Smooth muscle cell (in vitro differentiated cells): ENCODE measurements at regions not wholly inside any gene's neighbourhood (a gene's known extent, or its start where the extent isn't known, plus 50 kb on each side); places are given as distances from the start of the nearest gene placed in this dataset.

ENCODE experiments used
- DNase-seq: peaks from one replicate; lab custom pipeline; 2025; ENCODE audit not compliant: unreplicated experiment; lab: John Stamatoyannopoulos, UW
- H2AFZ ChIP-seq: fragments of 200-600 bp; sonication (generic); 2 replicates; pipeline ENCODE4 v1.6.0; 2016; ENCODE audit warnings: antibody characterized with exemption, low read depth, mild to moderate bottlenecking
- H3F3A ChIP-seq: fragments of 200-600 bp; sonication (generic); 2 replicates; pipeline ENCODE4 v1.6.0; 2017; ENCODE audit warnings: antibody characterized with exemption, low read depth
- H3K27ac ChIP-seq: fragments of 200-600 bp; sonication (generic); 2 replicates; pipeline ENCODE4 v1.5.1; 2016; ENCODE audit warnings: low read depth, mild to moderate bottlenecking
- H3K27me3 ChIP-seq: fragments of 200-600 bp; sonication (generic); 2 replicates; pipeline ENCODE4 v1.6.1; 2016; ENCODE audit warnings: low read depth, mild to moderate bottlenecking
- H3K36me3 ChIP-seq: fragments of 200-600 bp; sonication (generic); 2 replicates; pipeline ENCODE4 v1.5.1; 2016; ENCODE audit warnings: low read depth
- H3K4me1 ChIP-seq: fragments of 200-600 bp; sonication (generic); 2 replicates; pipeline ENCODE4 v1.5.1; 2016; ENCODE audit warnings: low read depth
- H3K4me2 ChIP-seq: fragments of 200-600 bp; sonication (generic); 2 replicates; pipeline ENCODE4 v1.6.0; 2016; ENCODE audit warnings: mild to moderate bottlenecking
- H3K4me3 ChIP-seq: fragments of 200-600 bp; sonication (generic); 2 replicates; pipeline ENCODE4 v1.5.1; 2016; ENCODE audit warnings: mild to moderate bottlenecking
- H3K79me2 ChIP-seq: fragments of 200-600 bp; sonication (generic); 2 replicates; pipeline ENCODE4 v1.6.0; 2016; ENCODE audit warnings: low read depth, mild to moderate bottlenecking
- H3K9ac ChIP-seq: fragments of 200-600 bp; sonication (generic); 2 replicates; pipeline ENCODE4 v1.6.0; 2016; ENCODE audit warnings: low read depth
- H3K9me3 ChIP-seq: fragments of 200-600 bp; sonication (generic); replicated peaks from 2 replicates; pipeline ENCODE4 v1.5.1; 2016; ENCODE audit warnings: low read depth
- H4K20me1 ChIP-seq: fragments of 200-600 bp; sonication (generic); 2 replicates; pipeline ENCODE4 v1.6.0; 2016; ENCODE audit warnings: low read depth
- CTCF ChIP-seq: fragments of 200-600 bp; sonication (generic); IDR thresholded peaks from 2 replicates; pipeline ENCODE4 v1.5.1; 2017; ENCODE audit warnings: borderline replicate concordance, mild to moderate bottlenecking, antibody characterized with exemption; ENCODE audit not compliant: insufficient read depth, poor library complexity, severe bottlenecking
- WGBS: methylation state at CpG from one replicate; pipeline ENCODE4 v1.1.7; 2016; ENCODE audit warnings: low lambda C conversion rate; 5-methylcytosine and 5-hydroxymethylcytosine counted together

- no peaks in the 10 kb centered on the region for H3F3A ChIP-seq
- no peaks in the 10 kb centered on the region for H3K27me3 ChIP-seq
- no peak overlapping the region for H3K4me3 ChIP-seq
- no peak overlapping the region for H3K4me2 ChIP-seq
- H3K79me2 ChIP-seq = no peaks in the 10 kb centered on the region
- H4K20me1 ChIP-seq = no peaks in the 10 kb centered on the region
- H3K9ac ChIP-seq = no peak overlapping the region
- no peaks in the 10 kb centered on the region for H3K4me1 ChIP-seq
- H3K27ac ChIP-seq = no peak overlapping the region
- H3K9me3 ChIP-seq = no peaks in the 10 kb centered on the region
- no peaks in the 10 kb centered on the region for H3K36me3 ChIP-seq
- 94% methylated on average over 2 of the region's 2 CpGs for WGBS
- no peak for DNase-seq
- no peak for TF ChIP-seq CTCF
- no peak overlapping the region for H2AFZ ChIP-seq
These were observed 171.7 kb downstream of the C9orf152 start for GRCh38 chr9:110036286-110036685.

GRCh38 chr9:110040788-110041187, 167.2 kb downstream of the C9orf152 start:
- Histone ChIP-seq H3F3A (no peaks in the 10 kb centered on the region), H3K27me3 (no peaks in the 10 kb centered on the region), H3K27ac (no peak overlapping the region), H3K9ac (no peak overlapping the region), H3K9me3 (no peaks in the 10 kb centered on the region), H3K36me3 (no peaks in the 10 kb centered on the region), H2AFZ (no peak overlapping the region), H3K4me3 (no peak overlapping the region), H4K20me1 (no peaks in the 10 kb centered on the region), H3K79me2 (no peaks in the 10 kb centered on the region), H3K4me1 (no peaks in the 10 kb centered on the region), H3K4me2 (no peak overlapping the region)
- DNase-seq = no peak
- no peak for TF ChIP-seq CTCF

- Histone ChIP-seq H3K36me3 (no peaks in the 10 kb centered on the region), H3K9ac (no peak overlapping the region), H3K79me2 (no peaks in the 10 kb centered on the region), H3K4me2 (no peak overlapping the region), H2AFZ (no peak overlapping the region), H3K4me1 (no peaks in the 10 kb centered on the region), H3F3A (no peaks in the 10 kb centered on the region), H4K20me1 (no peaks in the 10 kb centered on the region), H3K9me3 (no peaks in the 10 kb centered on the region), H3K4me3 (no peak overlapping the region), H3K27me3 (no peaks in the 10 kb centered on the region), H3K27ac (no peak overlapping the region)
- WGBS = 83% methylated on average over 5 of the region's 5 CpGs
- DNase-seq = no peak
- TF ChIP-seq CTCF = no peak
These were observed 166.5 kb downstream of the C9orf152 start for GRCh38 chr9:110041452-110041851.

- Histone ChIP-seq H3K36me3 (no peaks in the 10 kb centered on the region), H3K4me2 (peak overlapping the region; percentile 100), H3K4me1 (peaks cover 7% of the 10 kb centered on the region), H3K27ac (no peak overlapping the region), H4K20me1 (peaks cover 31% of the 10 kb centered on the region), H3K27me3 (no peaks in the 10 kb centered on the region), H3K4me3 (peak overlapping the region; percentile 87), H2AFZ (peak overlapping the region; percentile 52), H3K79me2 (peaks cover 12% of the 10 kb centered on the region), H3K9ac (no peak overlapping the region), H3F3A (no peaks in the 10 kb centered on the region), H3K9me3 (no peaks in the 10 kb centered on the region)
- DNase-seq = no peak
- WGBS = 30% methylated on average over 7 of the region's 7 CpGs
- no peak for TF ChIP-seq CTCF
These were observed 160.6 kb downstream of the C9orf152 start for GRCh38 chr9:110047232-110047954.
